Gastroesophageal sphincter (tissue), 3 donors: ENCODE measurements at regions not wholly inside any gene's neighbourhood (a gene's known extent, or its start where the extent isn't known, plus 50 kb on each side); places are given as distances from the start of the nearest gene placed in this dataset.

Experiments
- POLR2A ChIP-seq, 2 donors: fragments of 450-650 bp; IDR thresholded peaks; one replicate each; pipeline ENCODE4 v1.6.1; 2017; ENCODE audit warnings: antibody characterized with exemption in 2 of 2, mild to moderate bottlenecking in 2 of 2, moderate library complexity in 1 of 2
- POLR2AphosphoS5 ChIP-seq: sonication (generic); formaldehyde crosslinking; IDR thresholded peaks from one replicate; pipeline ENCODE4 v1.6.1; 2017; ENCODE audit warnings: antibody characterized with exemption
- TF ChIP-seq, protein P1 (sequence below), 4 experiments: fragments of 200-600 bp in 2 of 4; fragments of 450-650 bp in 2 of 4; sonication (generic) in 1 of 4; IDR thresholded peaks; one replicate each; pipeline ENCODE4 v1.5.1; 2017 to 2019; ENCODE audit warnings: antibody characterized with exemption in 4 of 4, mild to moderate bottlenecking in 2 of 4, moderate library complexity in 2 of 4

DNA sequence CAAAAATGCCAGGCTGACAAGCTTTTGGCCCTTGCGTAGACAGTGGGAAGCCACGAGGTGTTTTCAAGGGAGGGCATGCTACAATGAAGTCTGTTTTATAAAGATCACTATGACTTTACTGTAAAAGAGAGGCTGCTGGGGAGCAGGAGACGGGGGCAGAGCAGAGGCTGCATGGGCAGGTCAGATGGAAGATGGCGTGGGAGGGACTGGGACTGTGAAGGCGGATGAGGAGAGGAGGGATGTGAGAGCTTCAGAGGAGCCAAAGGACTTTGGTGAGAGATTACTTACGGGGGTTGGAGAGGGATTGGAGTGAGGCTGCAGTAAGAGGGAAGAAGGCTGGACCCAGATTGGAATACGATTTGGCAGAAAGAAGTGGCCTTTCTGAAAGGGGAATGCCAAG lies 86.6 kb upstream of the PCBD1 start:
- no peak for TF ChIP-seq POLR2AphosphoS5
- TF ChIP-seq, protein P1, sequence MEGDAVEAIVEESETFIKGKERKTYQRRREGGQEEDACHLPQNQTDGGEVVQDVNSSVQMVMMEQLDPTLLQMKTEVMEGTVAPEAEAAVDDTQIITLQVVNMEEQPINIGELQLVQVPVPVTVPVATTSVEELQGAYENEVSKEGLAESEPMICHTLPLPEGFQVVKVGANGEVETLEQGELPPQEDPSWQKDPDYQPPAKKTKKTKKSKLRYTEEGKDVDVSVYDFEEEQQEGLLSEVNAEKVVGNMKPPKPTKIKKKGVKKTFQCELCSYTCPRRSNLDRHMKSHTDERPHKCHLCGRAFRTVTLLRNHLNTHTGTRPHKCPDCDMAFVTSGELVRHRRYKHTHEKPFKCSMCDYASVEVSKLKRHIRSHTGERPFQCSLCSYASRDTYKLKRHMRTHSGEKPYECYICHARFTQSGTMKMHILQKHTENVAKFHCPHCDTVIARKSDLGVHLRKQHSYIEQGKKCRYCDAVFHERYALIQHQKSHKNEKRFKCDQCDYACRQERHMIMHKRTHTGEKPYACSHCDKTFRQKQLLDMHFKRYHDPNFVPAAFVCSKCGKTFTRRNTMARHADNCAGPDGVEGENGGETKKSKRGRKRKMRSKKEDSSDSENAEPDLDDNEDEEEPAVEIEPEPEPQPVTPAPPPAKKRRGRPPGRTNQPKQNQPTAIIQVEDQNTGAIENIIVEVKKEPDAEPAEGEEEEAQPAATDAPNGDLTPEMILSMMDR (IDR thresholded peaks at IDR 0.05) = no peak
- TF ChIP-seq POLR2A (IDR thresholded peaks at IDR 0.05) = no peak
